CD4-positive, alpha-beta T cell treated with Interleukin-17A for 1 hour (primary cell): ENCODE measurements at regions not wholly inside any gene's neighbourhood (a gene's known extent, or its start where the extent isn't known, plus 50 kb on each side); places are given as distances from the start of the nearest gene placed in this dataset.

ENCODE experiments used
- DNase-seq: peaks from one replicate; pipeline ENCODE4 v3.0.0-alpha.2; 2020

DNA sequence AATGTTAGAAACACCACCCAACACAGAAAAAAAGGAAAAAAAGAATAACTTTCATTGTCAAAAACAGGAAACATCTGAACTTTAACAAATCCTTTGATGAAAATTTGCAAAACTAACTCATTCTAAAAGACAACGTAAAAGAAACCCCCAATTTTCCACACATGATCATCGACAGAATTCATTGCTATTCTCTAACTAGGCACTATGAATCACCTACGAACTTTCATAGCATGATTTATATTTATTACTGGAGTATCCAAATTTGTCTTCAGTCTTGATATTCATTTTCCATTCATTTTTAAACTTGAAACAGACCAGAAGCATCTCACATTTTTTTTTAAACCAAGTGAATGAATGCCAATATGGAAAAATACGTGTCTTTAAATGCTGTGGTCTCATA is 514.6 kb downstream of the TLE4 start:
- no peak for DNase-seq

GRCh38 chr9:80085668-80086067 is 513.9 kb downstream of the TLE4 start:
- no peak for DNase-seq

- DNase-seq, result no peak
Observed at GRCh38 chr9:80082213-80082612, 510.4 kb downstream of the TLE4 start.

DNA sequence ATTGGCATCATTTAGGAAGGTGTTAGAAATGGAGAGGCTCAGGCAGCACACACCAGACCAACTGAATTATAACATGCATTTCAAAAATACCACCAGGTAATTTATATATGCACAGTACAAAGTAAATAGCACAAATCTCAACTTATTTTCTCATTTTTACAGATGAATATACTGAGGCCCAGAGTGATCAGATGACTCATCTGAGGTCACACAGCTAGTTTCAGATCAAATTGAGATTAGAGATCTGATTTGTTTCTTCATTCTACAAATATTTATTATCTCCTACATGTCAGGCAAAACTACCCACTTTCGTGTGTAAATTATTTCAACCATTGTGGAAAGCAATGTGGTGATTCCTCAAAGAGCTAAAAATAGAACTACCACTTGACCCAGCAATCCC is 507.1 kb downstream of the TLE4 start:
- DNase-seq, result no peak

DNA sequence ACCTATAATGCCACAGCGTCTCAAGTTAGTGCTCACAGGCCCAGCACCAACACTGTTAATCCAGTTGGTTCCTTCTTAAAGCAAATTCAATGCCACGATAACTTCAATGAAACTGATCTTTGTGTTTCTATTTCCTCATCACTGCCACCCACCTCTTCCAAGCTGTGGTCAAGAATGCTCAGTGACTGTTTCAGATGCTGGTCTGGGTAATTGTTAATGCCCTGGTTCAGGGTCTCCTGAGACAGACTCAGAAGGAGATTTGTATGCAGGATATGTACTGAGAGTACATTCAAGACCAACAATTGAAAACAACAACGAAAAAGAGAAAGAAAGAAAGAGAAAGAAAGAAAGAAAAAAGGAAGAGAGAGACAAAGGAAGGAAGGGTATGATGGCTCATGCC is 505.3 kb downstream of the TLE4 start:
- DNase-seq, result no peak

GRCh38 chr9:80076162-80076561 is 504.4 kb downstream of the TLE4 start:
- DNase-seq, result no peak

GRCh38 chr9:80074439-80074838 is 502.7 kb downstream of the TLE4 start:
- DNase-seq, result no peak

DNA sequence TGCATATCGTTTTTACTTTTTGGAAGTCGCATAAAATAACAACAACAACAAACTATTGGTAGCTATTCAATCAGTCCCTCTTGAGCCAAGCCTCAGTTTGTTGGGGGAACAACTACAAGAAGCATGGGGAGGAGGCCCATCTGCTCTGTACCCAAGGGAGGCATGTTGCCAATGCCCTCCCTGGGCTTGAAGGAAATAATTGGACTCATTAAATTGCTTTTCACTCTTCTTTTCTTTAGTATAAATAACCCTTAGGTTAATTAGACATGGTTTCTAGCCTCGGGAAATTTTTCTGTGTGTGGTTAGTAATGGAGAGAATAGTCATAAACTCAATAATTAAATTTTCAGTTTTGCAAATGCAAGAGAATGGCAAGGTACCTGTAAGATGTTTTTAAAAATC is 500.7 kb downstream of the TLE4 start:
- DNase-seq, result no peak

DNA sequence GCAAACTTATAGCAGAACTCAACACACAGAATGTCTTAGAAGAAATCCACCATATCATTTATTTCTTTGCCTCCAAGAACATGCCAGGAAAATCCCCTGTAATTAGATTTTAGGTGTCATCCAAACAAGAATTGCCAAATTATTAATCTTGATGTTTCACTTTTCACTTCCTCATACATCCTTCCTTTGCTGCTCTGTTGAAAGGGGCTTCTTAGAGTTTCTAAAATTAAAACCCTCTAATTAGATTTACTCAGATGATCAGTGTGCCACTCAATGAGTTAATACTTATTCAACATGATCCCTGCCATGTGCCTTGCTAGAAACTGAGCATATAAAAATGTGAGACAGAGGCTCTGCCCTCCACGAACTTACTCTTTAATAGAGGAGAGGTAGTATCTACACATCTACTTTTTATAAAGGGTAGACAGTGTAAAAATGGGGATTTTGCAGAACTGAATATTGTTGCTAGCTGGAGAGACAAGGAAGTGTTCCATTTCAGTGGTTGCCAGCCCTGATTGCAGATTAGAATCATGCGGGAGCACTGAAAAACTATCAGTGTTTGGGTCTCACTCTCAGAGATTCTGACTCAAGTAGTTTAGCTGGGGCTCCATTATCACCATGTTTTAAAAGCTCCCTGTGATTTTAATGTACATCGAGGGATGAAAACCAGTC is 498.4 kb downstream of the TLE4 start:
- no peak for DNase-seq

- no peak for DNase-seq
Observed at GRCh38 chr9:80066931-80067330, 495.2 kb downstream of the TLE4 start.

DNA sequence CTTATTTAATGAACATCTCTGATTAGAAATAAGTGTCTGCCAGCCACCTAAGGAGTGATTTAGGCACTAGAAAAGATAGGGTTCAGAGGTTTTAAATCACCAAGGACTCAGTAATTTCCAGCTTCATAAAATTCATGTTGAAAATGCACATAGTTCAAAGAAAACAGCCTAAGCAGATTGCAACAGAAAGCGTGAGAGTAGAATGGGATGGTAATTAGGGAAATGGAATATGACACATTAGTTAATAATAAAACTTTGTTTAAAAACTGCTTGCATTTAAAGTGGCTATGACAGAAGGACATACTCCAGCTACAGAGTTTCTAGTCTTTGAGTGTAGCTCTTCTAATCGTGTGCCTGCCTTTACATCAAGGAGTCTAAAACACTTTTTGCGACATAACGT is 490.8 kb downstream of the TLE4 start:
- DNase-seq, result no peak

- no peak for DNase-seq
Observed at GRCh38 chr9:80061940-80062339, 490.2 kb downstream of the TLE4 start.

DNA sequence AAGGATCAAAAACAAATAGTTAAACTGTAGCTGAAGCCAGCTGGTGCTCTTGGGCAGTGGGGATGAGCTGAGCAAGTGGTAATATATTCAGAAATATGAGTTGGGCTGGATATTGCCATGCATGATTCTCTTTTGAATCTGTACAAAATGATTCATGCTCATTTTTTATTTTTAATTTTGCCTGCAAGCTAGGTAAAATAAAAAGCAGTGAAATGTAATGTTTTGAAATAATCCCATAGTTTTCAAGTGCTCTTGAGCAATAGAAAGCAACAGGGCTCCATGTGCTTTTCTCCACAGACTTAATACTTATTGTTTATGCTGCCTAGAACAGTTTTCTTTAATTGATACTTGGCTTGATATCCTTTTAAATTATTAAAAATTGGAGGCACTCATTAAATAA is 489.3 kb downstream of the TLE4 start:
- no peak for DNase-seq

GRCh38 chr9:80059979-80060378 is 488.2 kb downstream of the TLE4 start:
- no peak for DNase-seq

DNA sequence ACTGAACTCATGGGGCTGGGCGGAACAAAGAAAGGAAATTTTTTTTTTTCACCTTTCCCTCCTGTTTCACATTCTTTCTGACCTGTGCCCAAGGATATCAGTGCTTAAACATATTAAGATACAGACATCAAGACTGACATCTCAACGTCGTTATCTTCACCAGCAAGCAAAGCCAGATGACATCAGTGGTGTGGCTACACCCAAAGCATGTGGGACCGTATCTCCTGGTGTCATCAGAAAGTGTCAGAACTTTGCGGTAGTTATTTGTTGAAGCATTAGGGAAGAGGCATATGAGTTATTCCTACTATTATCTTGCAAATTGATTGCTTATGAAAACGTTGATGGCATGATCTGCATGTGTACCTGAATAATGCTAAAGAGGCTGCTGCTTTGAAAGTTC is 487.4 kb downstream of the TLE4 start:
- DNase-seq, result no peak

GRCh38 chr9:80052830-80053229 is 481.1 kb downstream of the TLE4 start:
- no peak for DNase-seq

DNA sequence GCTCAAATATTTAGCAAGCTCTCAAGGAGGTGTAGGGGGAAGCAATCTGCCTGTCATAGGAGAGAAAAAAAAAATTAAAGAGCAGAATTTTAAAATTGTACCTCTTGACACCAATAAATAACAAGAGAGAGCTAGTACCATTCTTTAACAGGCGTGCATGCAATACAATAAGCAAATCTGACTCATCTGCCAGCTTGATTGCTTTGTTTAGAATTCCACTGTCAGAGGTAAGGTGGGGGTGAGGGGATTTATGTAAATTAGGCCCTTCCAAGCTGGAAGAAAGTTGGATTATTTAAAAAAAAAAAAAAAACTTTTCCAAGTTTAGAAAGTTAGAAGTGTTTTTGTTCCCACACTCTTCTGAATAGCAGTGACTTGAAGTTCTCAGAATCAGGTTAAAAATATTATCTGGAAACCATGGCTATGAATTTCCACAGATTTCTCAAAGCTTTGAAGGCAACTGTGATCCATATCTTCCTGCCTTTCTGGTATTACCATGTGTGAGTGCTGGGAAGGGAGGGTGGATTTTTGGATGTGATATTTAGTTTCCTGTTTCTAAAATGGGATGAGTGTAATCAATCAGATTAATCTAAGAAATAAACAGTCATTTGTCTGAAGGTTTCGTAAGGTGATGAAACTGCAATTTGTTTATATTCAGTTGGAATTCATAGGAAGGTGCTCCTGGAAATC is 477.5 kb downstream of the TLE4 start:
- DNase-seq, result no peak

DNA sequence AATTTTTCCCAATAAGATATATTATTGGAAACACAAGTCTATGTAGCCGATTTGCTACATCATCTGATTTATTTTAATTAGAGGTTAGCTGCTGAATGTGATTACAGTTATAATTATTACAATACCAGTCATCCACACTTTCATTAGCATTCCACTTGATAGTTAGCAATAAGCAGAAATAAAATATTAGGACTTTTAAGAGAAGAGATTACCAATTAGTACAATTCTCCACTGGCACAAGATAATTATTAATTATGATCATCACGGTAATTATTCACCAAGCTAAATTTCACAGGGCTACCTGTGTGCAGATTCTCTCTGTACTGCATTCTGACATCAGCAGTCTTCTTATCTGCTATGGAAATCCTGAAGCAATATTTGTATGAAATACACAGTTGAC is 474.7 kb downstream of the TLE4 start:
- DNase-seq, result no peak

DNA sequence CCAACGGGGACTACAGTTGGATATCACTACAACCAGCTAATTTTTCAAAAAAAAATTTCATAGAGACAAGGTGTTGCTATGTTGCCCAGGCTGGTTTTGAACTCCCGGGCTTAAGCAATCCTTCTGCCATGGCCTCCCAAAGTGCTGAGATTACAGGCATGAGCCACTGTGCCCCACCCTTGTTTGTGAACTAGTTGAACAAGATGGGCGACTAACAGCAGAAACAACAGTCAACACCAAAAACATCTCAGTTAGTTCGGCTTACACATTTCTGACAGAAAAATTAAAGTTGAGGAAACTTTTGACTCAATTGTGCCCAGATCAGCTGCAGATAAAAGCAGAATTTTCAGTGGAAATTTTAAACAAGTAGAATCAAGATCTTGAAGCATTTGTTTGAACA is 470.1 kb downstream of the TLE4 start:
- no peak for DNase-seq

- no peak for DNase-seq
Observed at GRCh38 chr9:80040457-80040856, 468.7 kb downstream of the TLE4 start.

DNA sequence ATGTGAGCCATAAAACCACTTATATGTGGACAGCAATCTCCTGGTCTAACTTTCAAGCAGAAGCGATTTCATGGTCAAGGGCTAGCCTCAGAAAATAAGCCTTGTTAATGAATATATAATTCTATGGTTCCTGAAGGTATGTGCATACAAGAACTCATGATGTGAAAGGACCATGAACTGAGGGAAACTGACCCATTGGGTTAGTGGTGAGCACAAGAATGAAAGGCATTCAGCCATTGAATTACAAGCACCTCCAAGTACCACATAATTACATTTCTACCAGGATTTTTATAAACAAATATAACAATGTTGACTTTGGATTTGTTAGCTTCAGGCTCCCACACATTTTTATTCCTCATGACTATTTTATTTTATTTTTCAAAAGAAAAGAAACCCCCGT is 459.0 kb downstream of the TLE4 start:
- DNase-seq, result no peak

DNA sequence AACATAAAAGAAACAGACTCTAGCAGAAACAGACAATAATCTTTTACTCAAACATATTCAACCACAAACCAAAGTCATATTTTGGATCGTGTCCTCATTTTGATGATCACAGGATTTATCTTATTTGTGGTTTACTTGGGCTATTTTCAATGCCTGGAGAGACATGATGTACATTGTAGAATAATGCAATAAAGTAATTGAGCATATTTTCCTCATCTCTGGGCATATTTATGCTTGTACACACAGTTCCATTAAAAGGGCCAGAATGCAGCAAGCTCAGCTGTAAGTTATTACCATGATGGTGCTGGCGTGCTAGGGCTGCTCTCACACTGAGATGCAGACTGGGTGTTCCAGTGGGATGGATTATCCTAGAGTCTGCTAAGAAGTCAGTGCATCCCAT is 456.7 kb downstream of the TLE4 start:
- no peak for DNase-seq

GRCh38 chr9:80025796-80026520 is 454.2 kb downstream of the TLE4 start:
- DNase-seq, result no peak

DNA sequence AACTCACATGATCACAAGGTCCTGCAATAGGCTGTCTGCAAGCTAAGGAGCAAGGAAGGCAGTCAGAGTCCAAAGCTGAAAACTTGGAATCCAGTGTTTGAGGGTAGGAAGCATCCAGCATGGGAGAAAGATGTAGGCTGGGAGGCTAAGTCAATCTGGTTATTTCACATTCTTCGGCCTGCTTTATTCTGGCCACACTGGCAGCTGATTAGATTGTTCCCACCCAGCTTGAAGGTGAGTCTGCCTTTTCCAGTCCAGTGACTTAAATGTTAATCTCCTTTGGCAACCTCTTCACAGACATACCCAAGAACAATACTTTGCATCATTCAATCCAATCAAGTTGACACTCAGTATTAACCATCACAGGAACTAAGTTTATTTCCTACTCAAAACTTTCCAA is 453.4 kb downstream of the TLE4 start:
- no peak for DNase-seq
